ENCODE measurements at regions not wholly inside any gene's neighbourhood (a gene's known extent, or its start where the extent isn't known, plus 50 kb on each side); places are given as distances from the start of the nearest gene placed in this dataset.
"Not testable (repeated sequence)": the region's sequence is repeated elsewhere in the genome, so short reads cannot be mapped to it uniquely, and the experiment has no call there.

DNA sequence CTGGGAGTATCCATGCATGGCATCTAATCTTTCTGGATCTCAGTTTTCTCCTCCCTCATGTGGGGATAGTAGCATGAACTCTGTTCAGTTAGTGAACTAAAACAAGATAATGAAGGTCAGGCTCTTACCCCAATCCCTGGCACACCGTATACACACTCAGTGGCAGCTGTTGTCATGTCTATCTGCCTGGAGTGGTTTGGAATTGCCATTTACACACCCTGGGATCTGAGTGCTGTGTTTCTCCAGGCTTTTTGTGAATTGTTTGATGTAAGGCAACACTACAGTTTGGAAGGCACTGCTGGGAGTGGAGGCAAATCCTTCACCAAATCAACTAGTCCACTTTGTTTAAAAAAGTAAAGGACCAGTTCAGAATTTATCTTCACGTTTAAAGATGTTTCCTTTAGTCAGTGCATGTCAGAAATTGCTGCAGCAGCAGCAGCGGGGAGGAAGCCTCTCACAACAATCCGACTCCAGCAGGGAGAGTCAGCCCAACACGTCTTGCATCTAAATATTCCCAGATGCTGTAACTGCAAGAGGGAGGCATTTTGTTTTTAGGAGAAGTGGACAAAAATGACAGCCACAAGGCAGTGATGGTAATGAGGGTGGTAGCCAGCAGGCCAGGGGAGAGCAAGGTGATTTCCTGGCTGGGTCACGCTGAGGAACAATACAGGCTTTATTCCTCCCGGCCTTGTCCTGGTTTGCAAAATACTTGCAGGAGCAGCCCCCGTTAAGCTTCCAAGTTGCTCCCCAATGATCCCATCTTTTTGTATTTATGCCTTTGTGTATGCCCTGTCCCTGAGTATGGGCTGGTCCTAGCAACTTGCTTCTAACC, 128.5 kb upstream of the LRIG1 start:
- no peak for DNase-seq (ENCODE audit: low read depth)

- DNase-seq (ENCODE audit: low read depth): no peak
These were observed 129.2 kb upstream of the LRIG1 start for GRCh38 chr3:66629982-66630368.

DNA sequence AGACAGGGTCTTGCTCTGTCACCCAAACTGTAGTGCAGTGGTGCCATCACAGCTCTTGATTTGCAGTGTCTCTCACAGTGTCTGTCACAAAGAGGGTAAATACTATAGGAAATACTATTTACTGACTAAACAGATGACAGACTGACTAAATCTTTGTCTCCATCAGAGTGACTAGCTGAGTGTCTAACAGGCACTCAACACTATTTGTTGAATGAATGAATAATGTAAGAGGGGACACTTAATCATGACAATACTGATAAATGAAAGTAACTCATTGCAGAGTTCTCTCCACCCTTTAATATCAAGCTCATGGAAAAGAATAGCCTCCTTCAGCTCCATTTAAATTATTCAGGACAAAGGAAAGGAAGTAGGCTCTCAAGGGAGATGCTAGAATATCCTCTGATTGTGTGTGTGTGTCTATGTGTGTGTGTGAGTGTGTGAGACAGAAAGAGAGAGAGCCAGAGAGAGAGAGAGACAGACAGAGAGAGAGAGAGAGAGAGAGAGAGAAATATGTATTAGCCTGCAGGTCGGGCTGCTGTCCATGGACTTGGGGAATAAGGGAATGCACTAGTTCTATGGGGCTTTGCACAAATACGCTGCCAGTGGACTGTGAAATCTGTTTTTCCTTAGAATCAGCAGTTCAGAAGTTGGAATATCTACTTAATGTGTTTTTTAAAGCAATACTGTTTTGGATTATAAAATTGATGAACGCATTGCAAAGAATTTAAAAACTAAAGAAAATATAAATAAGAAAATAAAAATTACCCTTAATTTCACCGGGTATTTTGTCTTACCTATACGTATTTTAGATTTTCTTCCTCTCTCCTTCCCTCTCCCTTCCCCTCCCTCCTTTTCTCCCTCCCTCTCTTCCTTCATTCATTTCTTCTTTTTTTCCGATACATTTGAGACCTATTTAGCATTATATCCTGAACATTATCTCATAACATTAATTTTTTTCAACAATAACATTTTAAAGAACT, 132.9 kb upstream of the LRIG1 start:
- DNase-seq (ENCODE audit: low read depth): no peak

DNA sequence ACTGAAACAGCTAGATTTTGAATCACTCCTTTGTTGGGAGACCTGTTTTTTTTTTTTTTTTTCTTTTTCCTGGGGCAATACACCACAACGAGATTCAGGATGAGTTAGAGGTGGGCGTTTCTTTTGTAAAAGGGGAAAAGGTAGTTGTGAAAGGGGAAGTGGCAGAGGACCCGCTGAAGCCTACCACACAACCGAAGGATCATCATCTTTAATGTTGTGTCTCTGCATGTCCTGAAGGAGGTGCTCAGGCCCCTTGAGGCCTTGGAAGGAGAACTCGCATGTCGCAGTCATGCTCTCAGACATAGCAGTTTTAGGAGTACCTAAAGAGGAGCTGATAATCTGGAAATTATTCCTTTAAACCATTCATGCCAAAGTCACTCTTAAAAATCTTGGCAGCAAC, 137.9 kb upstream of the LRIG1 start:
- DNase-seq (ENCODE audit: low read depth): no peak

GRCh38 chr3:66639809-66640356, 139.1 kb upstream of the LRIG1 start:
- DNase-seq (ENCODE audit: low read depth): no peak

- DNase-seq (ENCODE audit: low read depth): no peak
These were observed 141.2 kb upstream of the LRIG1 start for GRCh38 chr3:66642019-66642418.

GRCh38 chr3:66642484-66642883, 141.7 kb upstream of the LRIG1 start:
- DNase-seq (ENCODE audit: low read depth): no peak

DNA sequence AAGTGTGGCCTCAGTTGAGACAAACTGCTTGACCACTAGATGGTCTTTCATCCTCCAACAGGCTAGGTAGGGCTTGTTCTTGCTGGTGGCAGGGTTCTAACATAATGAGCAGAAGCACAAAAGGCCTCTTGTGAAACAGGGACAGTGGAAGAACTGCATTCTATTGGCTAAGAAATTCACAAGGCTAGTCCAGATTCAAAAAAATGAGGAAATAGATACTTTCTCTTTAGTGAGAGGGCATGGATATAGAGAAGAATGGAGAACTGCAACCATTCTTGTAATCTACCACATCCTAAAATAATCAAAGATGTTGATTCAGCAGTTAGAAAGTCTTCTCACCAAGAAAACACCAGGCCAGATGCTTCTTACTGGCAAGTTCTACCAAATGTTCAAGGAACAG, 143.7 kb upstream of the LRIG1 start:
- DNase-seq (ENCODE audit: low read depth): no peak

- no peak for DNase-seq (ENCODE audit: low read depth)
These were observed 148.2 kb upstream of the LRIG1 start for GRCh38 chr3:66648975-66649374.

GRCh38 chr3:66651520-66651919, 150.7 kb upstream of the LRIG1 start:
- DNase-seq (ENCODE audit: low read depth): not testable (repeated sequence)

GRCh38 chr3:66652100-66652499, 151.3 kb upstream of the LRIG1 start:
- not testable (repeated sequence) for DNase-seq (ENCODE audit: low read depth)

- no peak for DNase-seq (ENCODE audit: low read depth)
These were observed 154.2 kb upstream of the LRIG1 start for GRCh38 chr3:66655044-66655443.

DNA sequence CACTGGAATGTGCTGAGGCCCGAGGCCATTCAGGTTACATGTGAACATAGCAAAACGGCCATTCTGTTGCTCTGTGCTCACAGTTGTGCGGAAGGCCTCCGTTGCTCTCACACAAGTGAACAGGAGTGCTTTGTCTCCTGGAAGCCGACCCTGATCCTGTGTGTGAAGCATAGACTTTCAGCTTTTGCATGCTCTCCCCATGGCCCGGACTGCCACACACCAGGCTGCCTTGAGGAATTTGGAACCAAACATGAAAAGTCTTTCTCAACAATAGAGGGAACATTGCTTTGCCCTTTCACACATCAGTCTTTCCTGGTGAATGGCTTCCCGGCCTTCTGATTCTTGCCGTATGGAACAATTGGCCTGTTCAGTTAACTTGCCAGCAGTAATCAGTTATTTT, 154.8 kb upstream of the LRIG1 start:
- no peak for DNase-seq (ENCODE audit: low read depth)

- no peak for DNase-seq (ENCODE audit: low read depth)
These were observed 155.8 kb upstream of the LRIG1 start for GRCh38 chr3:66656609-66657008.

DNA sequence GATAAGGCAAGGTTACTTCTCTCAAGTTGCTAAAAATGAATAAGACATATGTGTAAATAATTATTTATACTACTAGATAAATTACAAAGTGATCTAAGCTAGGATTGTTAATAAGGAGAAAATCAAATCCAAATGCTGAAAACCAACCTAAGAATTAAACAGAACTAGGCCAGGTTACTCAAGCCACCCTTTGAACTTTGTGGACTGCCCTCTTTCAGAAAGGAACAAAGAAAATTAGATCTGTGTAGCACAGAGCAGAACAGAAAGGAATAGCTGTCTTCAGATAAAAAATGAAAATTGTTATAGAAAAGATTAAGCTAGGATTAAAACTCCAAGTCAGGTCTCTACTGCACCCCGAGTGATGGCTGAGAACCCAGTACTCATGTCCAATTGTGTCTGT, 158.2 kb upstream of the LRIG1 start:
- DNase-seq (ENCODE audit: low read depth): no peak

DNA sequence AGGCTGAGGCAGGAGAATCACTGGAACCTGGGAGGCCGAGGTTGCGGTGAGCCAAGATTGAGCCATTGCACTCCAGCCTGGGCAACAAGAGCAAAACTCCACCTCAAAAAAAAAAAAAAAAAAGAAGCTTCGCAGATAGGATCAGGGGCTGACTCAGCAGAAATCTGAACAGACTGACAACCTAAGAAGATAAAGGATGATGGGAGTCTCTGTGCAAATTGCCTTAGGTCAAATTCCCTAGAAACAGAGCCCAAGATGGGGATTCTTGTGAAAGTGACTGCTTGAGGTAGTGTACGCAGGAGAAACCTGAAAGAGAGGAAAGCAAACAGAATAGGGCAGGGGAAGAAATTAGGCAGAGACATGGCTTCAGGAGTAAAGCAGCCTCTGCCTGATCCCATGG, 160.8 kb upstream of the LRIG1 start:
- DNase-seq (ENCODE audit: low read depth): no peak

DNA sequence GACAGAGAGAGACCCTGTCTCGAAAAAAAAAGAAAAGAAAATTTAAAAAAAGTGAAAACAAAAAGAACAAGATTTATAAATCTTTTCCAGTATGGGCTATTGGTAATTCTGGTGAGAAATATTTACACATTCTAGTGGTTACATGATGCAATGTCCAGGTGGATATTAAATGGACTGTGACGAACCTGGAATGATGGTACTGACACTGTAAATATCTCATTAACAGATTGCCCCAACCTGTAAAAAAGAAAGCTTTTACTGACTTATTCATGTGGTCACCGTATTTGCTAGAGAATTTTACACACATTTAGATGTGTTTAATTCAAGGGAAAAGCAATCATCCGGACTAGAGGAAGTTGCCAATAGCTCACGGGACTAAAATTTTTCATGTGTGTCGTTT, 162.1 kb upstream of the LRIG1 start:
- no peak for DNase-seq (ENCODE audit: low read depth)

DNA sequence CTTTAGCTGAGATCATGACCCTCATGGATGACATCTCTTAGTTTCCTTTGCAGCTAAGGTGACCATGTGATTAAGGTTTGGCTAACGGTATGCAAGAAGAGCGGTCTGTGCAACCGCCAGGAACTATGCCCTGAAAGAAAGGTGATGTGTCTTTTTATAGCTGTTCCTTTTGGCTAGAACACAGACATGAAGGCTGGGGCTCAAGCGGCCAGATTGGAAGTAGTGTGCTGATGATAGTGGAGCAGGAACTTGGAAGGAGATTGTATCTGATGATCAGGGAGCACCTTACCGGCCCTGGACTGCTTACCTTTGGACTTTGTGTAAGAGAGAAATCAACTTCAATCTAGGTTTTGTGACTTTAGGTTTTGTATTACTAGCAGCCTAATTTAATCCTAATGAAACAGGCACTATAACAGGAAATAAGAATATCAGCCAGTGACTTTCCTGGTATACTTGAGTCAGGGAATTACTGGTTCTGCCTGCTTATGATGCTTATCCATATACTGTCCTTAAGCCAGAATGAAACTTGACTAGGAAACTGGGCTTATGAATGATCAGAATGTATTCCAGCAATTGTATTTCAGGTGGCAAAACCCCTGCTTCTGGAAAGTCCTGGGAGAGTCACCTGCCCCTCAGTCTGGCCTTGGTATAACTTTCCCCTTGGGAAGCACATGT, 164.3 kb upstream of the LRIG1 start:
- no peak for DNase-seq (ENCODE audit: low read depth)

DNA sequence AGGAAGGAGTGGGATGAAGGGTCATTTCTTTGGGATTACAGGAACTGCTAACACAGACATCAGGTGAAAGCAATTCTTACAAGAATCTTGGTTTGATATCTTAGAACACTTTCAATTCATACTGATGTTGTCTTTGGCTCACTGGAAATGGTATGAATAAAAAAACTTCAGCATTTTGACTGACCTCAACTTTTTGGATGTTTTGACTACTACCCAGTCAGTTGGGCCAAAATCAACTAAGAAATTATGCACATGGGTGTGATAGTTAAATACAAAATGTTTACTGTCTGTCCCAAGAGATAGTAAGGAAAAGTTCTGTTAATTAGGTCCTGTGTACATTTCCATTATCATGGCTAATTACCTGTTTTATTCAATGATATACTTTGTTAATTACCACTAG, 165.5 kb upstream of the LRIG1 start:
- DNase-seq (ENCODE audit: low read depth): no peak

- no peak for DNase-seq (ENCODE audit: low read depth)
These were observed 166.4 kb upstream of the LRIG1 start for GRCh38 chr3:66667263-66667662.

DNA sequence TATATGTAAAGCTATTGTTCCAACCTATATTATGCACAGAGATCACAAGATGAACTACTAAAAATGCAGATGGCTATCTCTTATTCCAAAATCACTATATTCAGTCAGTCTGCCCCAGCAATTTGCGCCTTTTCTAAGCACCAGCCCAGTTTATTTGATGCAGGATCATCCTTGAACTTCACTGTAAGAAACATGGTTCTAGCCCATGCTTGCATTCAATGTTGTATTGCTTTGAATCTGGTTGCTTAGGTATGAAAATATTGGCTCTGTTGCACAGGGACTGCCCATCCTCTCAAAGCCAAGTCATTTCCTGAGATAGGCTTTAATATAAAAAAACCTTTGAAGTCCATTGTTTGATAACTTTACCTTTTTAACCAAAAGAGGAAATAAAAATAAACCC, 170.5 kb upstream of the LRIG1 start:
- no peak for DNase-seq (ENCODE audit: low read depth)

DNA sequence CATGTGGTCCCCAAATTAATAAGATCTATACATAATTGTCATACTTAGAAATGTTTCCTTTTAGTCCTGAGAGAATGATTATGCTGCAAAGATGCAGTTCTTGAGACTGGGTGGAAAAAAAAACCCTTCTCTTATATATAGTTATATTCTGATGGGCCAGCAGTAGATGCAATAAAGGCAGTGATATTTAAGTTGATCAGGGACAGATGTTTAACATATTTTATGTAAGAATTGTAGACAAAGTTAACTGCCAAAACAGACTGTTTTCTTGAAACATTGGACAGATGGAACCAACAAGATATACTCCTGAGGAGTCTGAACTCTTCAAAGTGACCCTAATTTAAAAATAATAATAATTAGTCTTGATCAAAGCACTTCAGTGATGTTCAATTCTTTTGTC, 172.0 kb upstream of the LRIG1 start:
- DNase-seq (ENCODE audit: low read depth): no peak
